ENCODE measurements at regions not wholly inside any gene's neighbourhood (a gene's known extent, or its start where the extent isn't known, plus 50 kb on each side); places are given as distances from the start of the nearest gene placed in this dataset.

DNA sequence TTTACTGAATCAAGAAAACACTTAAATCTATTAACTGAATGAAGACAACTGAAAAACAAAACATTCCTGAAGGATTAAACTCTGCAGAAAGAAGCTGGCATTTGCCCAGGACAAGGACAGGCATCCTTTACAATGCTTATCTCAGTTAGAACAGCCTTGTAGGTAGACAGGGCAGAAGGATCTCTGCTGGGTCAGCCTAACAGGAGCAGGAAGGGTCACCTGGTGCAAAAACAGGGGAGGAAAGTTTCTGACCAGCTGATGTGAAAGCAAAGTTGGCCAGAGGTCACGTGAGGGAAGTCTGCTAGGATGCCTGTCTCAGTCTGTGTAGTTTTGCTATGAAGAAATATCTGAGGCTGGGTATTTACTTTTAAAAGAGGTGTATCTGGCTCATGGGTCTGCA, 348.6 kb downstream of the ANAPC1 start:
- Histone ChIP-seq H2AFZ (ENCODE audit: low read length) (no peak overlapping the region), H3K4me2 (ENCODE audit: insufficient read depth in 1 of 2, low read depth in 2 of 2, low read length in 2 of 2) (peak overlapping the region in 1 of 2 experiments; percentile 62; a peak in 2 of 4 replicates)
- FAIRE-seq = no peak

More for the DNA sequence above, 348.6 kb downstream of the ANAPC1 start:
- no peak overlapping the region for H3K4ac ChIP-seq (replicated peaks; ENCODE audit: insufficient read length, low read depth, low read length)
- no peak overlapping the region for H3K56ac ChIP-seq (replicated peaks; ENCODE audit: insufficient read length, low read depth, low read length)
- peak overlapping the region; percentile 44; the same call in 1 of the 2 replicates for H2BK5ac ChIP-seq (ENCODE audit: low read depth, low read length)
- 91% methylated on average over 1 of the region's 1 CpG; no CpG with 5 or more reads in 1 of the 2 experiments for WGBS, 2 experiments (ENCODE audit: extremely low coverage in 1 of 2, insufficient coverage in 1 of 2, insufficient read length in 1 of 2, insufficient replicate concordance in 2 of 2, low coverage in 1 of 2, low lambda C conversion rate in 2 of 2, missing lambda C conversion rate in 1 of 2)
- H3K23ac ChIP-seq (ENCODE audit: insufficient read length) = no peak overlapping the region
- DNase-seq (ENCODE audit: low read depth in 1 of 2, low spot score in 2 of 2) = no peak
- 0 out of 2 replicates have a peak overlapping the region, but pooled peaks have one; percentile 65 for H2AK5ac ChIP-seq (ENCODE audit: low read depth, low read length)
- H3K79me1 ChIP-seq (ENCODE audit: low read depth, low read length) = no peaks in the 10 kb centered on the region
- no peak for TF ChIP-seq JUND (IDR thresholded peaks at IDR 0.05; ENCODE audit: low read length)
- TF ChIP-seq CHD2 (IDR thresholded peaks at IDR 0.05; ENCODE audit: low read length) = no peak
- no peak for TF ChIP-seq CBX5 (IDR thresholded peaks at IDR 0.05; ENCODE audit: low read depth, low read length)
- no peak for TF ChIP-seq YY1 (IDR thresholded peaks at IDR 0.05; ENCODE audit: low read depth, low read length)
- TF ChIP-seq, protein P1, sequence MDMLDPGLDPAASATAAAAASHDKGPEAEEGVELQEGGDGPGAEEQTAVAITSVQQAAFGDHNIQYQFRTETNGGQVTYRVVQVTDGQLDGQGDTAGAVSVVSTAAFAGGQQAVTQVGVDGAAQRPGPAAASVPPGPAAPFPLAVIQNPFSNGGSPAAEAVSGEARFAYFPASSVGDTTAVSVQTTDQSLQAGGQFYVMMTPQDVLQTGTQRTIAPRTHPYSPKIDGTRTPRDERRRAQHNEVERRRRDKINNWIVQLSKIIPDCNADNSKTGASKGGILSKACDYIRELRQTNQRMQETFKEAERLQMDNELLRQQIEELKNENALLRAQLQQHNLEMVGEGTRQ (IDR thresholded peaks at IDR 0.05; ENCODE audit: low read length) = no peak
- no peak for TF ChIP-seq BRCA1 (IDR thresholded peaks at IDR 0.05; ENCODE audit: low read depth, low read length)
- no peak for TF ChIP-seq FOSL1 (IDR thresholded peaks at IDR 0.05; ENCODE audit: insufficient read depth, low read depth, low read length)
- TF ChIP-seq PHF8 (conservative IDR thresholded peaks at IDR 0.05; ENCODE audit: low read depth, low read length) = no peak
- TF ChIP-seq JUN (IDR thresholded peaks at IDR 0.05; ENCODE audit: low read depth, low read length) = no peak
- TF ChIP-seq MAX (IDR thresholded peaks at IDR 0.05) = no peak
- peaks cover 0 to 13% (median 7%) of the 10 kb centered on the region in 4 experiments; a peak in 5 of 7 replicates for H3K4me1 ChIP-seq (replicated peaks in 1 of 4; ENCODE audit: control insufficient read depth in 3 of 4, insufficient read depth in 4 of 4, low read length in 3 of 4)
- H3K27ac ChIP-seq (ENCODE audit: low read depth, low read length) = no peak overlapping the region
- H3K14ac ChIP-seq (ENCODE audit: insufficient read length) = no peak overlapping the region
- H4K8ac ChIP-seq (ENCODE audit: extremely low read depth, insufficient read depth, low read length) = no peak overlapping the region
- peak overlapping the region; percentile 84 for H2BK12ac ChIP-seq (ENCODE audit: low read depth, low read length)
- ChIA-PET POLR2A (ENCODE audit: partially characterized antibody) (no interaction called here), CTCF (ENCODE audit: partially characterized antibody) (interaction anchor here (1.2 kb wide), 1 partner anchor 12 kb away, joined by 4 read pairs; no protein-coding TSS in a partner anchor)
- no peaks in the 10 kb centered on the region for H3K79me2 ChIP-seq (ENCODE audit: control insufficient read depth in 1 of 2, insufficient read depth in 2 of 2, low read length in 2 of 2)
- no peak overlapping the region for H2BK20ac ChIP-seq (ENCODE audit: low read length)
- 0 out of 4 replicates have a peak, but pooled peaks cover 0 to 2% of the 10 kb centered on the region in 2 experiments for H3K9me3 ChIP-seq (ENCODE audit: insufficient read depth in 2 of 2, low read depth in 1 of 2, low read length in 1 of 2)
- no peak overlapping the region for H4K91ac ChIP-seq (replicated peaks; ENCODE audit: insufficient read length, low read length)
- no peaks in the 10 kb centered on the region; a peak in 1 of 7 replicates for H3K27me3 ChIP-seq (replicated peaks in 1 of 4; ENCODE audit: control insufficient read depth in 3 of 4, extremely low read depth in 1 of 4, insufficient read depth in 3 of 4, low read length in 3 of 4)
- no peaks in the 10 kb centered on the region for H3K36me3 ChIP-seq (ENCODE audit: control insufficient read depth in 2 of 4, insufficient read depth in 4 of 4, low read length in 3 of 4)
- no peak overlapping the region; the same call in 1 of the 2 replicates for H3K18ac ChIP-seq (ENCODE audit: extremely low read depth, low read length)
- H3K23me2 ChIP-seq (ENCODE audit: low read depth, low read length) = no peaks in the 10 kb centered on the region
- H2BK15ac ChIP-seq (ENCODE audit: low read length) = peak overlapping the region; percentile 83; the same call in 1 of the 2 replicates
- no peak overlapping the region for H4K5ac ChIP-seq (ENCODE audit: insufficient read length, low read depth, low read length)
- H2BK120ac ChIP-seq (replicated peaks; ENCODE audit: low read depth, low read length) = no peak overlapping the region
- no peak overlapping the region for H3K4me3 ChIP-seq (ENCODE audit: extremely low read depth in 1 of 4, insufficient read depth in 2 of 4, low read depth in 3 of 4, low read length in 4 of 4)
- no peaks in the 10 kb centered on the region for H4K20me1 ChIP-seq (replicated peaks in 1 of 2; ENCODE audit: control insufficient read depth in 1 of 2, insufficient read depth in 2 of 2, low read length in 2 of 2)
- no peak overlapping the region for H3K9ac ChIP-seq (replicated peaks in 1 of 4; ENCODE audit: extremely low read depth in 1 of 4, low read depth in 3 of 4, low read length in 3 of 4)

Data from H1 (cell line).